Activated CD8-positive, alpha-beta memory T cell treated with anti-CD3 and anti-CD28 coated beads for 1 hour (primary cell): ENCODE measurements at regions not wholly inside any gene's neighbourhood (a gene's known extent, or its start where the extent isn't known, plus 50 kb on each side); places are given as distances from the start of the nearest gene placed in this dataset.

Experiments
- DNase-seq, 2 donors: peaks; one replicate each; pipeline ENCODE4 v3.0.0-alpha.2; 2020; ENCODE audit warnings: low read depth in 1 of 2; ENCODE audit errors: extremely low read depth in 1 of 2

DNA sequence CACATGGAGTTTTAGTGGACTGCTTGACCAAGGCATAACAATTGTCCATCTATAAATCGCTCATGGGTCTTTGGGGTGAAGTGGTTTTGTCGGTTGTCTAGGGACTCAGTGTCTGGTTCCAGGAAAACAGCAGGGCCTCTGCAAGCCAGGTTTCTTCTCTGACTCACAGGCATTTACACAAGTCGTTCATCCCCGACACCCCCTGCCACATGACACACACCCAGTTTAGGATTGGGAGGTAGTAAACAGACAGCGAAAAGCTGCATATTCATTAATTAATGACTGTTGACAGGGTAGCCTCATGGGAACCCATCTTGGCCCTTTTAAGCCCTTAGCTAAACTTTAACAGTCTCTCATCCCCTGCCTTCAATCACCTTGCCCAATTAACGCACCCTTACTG lies 194.8 kb upstream of the ACVR2A start:
- no peak for DNase-seq

DNA sequence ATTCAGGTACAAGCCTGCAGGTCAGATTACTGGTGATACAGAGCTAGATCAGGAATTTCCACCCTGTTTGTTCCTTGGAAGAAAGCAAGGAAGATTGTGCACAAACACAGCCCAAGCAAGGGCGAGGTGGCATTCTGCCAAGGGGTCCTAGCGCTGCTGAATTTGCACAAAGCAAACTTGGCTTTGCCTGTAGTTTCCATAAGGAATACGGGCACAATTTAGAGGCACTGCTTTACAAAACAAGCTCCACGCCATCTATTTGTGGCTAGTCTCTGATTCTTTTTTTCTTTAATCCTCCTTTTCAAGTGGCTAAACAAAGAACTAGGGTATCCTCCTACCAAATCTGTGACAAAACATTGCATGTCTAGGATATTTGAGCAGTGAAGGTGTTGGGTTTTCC lies 195.5 kb upstream of the ACVR2A start:
- no peak for DNase-seq

DNA sequence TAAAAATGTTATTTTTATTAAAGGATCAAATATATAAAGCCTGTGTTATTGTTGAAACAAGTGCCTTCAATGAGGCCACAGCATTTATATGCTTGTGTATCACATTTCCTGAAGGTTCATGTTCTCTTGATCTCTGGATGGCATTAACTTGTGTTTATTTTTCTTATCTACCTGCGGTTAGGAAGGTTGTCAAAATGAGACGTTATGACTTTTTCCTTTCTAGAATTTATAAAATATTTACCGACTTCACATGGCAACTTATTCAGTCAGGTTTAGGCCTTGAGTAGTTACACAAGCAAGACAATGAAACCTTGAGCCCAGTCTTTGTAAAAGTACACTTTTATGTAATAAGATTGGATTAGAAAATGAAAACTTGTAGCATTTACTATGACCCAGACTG lies 196.4 kb upstream of the ACVR2A start:
- no peak for DNase-seq

DNA sequence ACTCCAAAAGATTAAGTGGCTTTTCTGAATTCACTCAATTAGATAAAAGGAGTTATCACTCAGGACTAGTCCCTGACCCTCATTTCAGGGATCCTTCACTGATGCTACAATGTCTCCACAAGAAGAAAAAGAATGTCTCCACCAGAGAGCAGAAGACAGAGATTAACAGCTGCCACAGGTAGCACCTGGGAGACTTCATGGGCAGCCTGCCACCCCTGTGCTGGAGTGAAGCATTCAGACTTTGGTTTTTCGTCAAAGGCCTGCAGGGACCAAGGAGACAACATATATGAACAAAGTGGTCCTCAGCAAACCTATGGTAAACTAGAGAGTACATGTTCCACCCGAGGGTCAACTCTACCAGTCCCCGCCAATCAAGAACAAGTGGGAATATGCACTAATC lies 197.0 kb upstream of the ACVR2A start:
- DNase-seq = no peak

DNA sequence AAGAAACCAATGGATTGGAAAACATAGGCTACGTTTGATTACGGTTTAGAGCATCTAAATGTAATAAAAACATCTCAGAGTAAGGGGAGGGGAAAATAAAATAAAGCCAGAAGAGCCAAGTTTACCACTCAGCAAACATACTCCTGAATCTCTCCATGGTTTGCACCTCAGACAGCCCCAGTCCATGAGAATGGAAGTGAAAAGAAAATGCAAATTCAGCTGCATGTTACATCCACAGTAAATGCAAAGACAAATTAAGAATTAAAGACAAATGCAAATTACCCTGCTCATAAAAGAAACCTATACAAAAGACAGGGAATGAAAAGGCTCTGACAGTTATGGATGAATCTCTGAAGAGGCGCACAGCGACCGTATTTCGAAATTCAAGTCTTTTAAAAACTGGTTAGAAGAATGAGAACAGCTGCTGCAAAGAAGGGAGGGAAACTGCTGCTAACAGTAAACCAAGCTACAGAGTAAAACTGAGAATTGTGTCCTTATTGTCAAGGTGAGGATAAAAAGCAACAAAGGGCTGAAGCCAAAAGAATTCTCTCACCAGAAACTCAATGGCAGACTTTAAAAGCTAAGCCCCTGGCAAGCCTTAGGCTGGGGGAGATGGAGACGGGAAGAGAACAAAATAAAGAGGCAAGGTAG lies 197.9 kb upstream of the ACVR2A start:
- DNase-seq = no peak

DNA sequence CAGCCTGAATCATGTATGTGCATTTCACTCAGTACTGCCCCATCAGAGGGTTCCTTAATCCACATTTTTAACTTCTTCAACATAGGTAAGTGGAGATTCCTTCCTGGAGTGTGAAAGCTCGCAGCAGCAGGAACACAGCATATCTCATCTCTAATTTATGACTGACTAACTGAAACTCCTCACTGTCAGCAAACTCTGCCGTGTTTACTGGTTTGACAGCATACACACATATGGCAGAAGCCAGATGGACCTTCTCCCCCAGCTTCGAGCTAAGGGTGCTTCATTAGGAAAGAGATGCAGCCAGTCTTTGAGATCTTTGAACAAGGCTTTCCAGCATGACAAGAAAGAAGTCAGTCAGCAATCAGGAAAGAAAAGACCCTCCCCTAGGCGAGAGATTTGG lies 200.3 kb upstream of the ACVR2A start:
- DNase-seq = no peak

DNA sequence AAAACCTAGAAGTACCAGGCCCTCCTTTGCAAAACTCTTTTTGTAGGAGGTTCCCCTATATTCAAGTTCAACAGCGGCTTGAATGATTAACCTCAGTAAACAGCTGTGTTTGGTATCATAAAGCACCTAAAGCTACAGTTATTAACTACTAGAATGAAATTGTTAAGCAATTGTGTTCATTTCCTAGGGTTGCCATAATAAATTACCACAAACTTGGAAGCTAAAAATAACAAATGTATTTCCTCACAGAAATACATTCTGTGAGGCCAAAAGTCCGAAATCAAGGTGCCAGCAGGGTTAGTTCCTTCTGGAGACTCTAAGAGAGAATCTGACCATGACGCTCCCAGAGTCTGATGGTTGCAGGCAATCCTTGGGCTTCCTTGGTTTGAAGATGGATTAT lies 202.1 kb upstream of the ACVR2A start:
- no peak for DNase-seq

DNA sequence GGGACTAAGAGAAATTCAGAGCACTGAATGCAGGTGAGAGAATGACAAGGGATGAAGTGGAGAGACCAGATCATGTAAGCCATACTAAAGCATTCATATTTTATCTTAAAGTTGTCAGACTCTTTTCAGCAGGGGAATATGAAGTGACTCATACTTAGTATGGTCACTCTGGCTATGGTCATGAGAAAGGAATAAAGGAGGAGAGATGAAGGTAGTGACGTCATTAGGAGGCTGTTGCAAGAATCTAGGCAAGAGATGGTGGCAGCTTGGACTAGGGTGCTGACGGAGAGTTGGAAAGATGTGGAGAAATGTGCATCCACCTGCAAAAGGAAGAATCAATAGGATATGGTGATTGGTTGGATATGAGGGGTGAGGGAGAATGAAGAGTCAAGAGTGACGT lies 203.2 kb upstream of the ACVR2A start:
- DNase-seq = no peak

DNA sequence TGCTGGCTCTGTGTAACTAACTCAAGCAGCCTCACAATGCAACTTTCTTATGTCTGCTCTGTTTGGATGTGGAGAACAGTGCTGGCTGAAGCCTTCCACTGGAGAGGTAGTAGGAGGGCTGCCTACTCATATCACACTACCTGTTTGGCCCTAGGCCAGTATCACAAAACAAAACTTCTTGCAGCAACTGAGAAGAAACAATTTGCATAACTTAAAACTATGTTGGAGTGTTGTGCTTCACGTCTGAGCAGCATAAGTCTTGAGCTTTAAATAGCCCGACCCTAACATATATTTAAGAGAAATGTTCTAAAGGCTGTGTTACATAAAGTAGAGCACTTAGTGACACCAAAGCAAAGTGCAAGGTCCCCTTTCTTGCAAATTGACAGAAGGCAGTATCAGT lies 204.9 kb upstream of the ACVR2A start:
- DNase-seq = no peak

DNA sequence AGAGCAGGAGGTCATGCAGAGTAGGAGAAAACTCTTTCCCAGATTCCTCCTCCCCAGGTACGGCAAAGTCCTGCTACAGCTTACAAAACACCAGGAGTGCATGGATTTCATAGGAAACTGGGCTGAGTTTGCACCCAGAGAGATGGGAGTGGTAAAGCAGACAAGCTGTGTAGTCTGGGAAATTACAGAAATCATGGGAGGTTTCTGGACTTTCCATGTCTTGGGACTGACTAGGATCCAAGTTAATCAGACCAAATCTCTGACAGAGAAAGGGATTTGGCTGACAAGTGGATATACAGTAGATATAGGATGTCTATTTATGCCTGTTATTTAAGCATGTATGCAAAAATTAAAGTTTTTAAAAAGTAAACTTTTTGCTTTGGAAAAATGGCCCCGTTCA lies 205.4 kb upstream of the ACVR2A start:
- no peak for DNase-seq

DNA sequence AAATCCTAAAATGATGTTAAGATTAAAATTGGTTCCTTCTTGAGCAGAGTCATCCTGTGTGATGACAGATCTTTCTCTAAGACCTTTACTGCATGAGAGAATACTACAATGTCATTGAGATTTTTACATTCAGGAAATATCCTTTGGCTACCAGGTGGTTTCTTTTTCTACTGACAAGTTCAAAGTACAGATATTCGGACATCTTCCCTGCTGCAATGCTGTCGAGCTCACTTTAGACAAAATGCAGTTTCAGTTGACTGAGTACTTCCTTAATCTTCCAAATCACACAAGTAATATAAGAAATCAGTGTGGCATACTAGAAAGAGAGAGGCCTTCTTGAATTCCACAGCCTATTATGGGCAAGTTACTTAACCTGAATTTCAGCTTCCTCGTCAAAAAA lies 207.9 kb upstream of the ACVR2A start:
- DNase-seq = no peak

DNA sequence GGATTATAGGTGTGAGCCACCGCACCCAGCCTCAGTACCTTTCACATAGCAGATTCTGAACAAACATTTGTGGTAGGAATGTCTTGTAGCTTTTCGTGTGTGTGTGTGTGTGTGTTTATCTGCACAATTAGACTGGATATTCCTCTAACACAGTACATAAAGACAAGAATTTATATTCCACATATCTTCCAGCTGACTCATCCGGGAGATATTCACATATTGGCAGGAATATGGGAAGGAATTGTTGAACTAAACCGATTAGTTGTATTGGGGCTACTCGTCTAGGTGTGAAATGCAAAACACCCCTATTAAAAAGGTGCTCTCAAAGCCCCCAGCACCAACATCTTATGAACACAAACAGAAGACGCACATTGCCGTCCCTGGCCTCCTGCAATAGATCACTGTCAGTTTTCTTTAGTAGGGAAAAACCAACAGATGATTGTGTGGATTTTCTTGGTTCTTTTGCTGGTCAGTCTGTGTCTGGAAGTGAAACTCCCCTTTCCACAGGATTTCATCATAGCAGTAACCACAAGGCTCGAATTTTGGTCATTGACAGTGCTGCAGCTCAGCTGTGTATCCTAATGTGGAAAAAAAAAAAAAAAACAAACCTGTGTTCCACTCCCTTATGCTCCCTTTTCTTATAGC lies 208.5 kb upstream of the ACVR2A start:
- no peak for DNase-seq

DNA sequence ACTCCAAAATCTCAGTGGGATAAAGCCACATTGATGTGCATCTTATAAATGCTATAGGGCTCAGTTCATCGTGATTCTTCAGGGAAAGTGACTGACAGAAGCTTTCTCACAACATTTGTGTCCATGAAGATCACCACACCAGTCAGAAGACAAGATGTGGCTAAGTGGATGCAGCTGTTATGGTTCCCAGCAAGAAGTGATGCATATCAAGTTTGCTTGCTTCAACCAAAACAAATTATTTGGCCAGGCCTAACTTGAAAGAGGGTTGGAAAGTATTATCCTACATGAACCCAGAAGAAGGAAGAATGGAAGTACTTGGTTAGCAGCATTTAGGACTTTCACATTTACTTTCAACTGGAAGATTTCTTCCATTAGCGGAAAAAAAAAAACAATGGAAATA lies 210.0 kb upstream of the ACVR2A start:
- no peak for DNase-seq

DNA sequence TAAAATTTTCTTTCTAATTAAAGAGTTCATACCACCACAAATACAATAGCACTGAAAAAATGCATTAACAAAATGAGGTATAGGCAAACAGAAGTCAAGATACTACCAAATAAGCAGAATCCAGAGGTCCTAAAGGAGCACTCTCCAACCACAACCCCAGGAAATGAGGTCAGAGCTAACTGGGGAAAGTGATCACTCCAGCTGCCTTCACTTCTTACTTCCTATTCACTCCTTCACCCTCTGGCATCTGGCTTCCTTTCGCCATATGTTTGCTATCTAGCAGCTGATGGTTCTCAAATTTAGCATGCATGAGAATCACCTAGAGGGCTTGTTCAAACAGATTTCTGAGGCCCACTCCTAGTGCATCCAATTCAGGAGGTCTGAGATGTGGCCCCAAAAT lies 212.6 kb upstream of the ACVR2A start:
- no peak for DNase-seq

DNA sequence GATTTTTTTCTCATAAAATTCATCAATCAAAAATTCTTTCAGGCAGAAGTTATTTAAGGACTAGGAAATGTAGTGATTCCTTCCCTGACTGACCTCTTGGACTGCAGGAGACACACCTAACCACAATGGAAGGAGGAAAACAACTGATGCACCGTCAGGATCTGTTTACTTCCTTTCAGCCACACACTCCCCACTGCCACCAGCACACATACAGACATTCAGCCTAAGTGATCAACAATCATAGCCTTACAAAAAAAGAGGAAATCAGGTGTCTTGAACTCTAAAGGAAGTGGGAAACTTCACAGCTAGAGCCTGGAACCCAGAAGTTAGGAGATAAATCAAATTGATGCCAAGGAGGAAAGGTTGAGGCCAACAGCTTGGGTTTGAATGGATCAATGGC lies 213.5 kb upstream of the ACVR2A start:
- DNase-seq = no peak

DNA sequence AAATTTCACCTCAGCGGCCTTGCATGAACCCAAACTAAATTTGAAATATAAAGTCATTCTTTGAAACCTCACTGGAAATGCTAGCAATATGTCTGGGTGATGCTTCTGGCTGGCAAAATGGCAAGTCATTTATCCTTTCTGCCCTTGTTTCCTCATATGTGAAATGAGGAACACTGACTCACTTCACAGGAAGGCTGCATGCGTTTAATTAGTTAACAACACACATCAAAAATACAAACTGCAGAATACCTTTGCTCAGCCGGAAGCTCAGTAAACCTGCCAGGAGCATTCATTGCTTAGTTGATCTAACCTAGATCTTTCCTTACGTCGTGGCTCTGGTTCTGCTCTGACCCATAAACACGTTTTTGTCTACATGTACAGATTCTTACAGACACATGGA lies 214.2 kb upstream of the ACVR2A start:
- DNase-seq = no peak

DNA sequence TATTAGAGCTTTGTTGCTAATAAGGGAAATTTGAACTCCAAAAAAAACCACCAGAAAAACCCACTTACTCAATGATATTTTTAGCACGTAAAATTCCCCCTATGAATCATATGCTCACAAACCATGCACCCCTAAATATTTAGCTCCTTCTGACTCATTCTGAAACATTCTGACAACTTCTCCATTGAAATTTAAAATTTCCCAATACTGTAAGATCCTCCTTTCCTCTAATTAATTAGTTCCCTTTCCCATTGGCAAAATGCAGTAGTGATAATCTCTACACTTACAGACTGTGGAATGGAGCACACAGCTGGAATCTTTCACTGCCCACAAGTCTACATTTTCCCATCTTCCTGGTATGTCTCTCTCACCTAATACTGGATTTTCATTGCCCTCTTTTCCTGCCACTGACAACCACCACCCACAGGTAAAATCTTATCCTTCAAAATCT lies 215.8 kb upstream of the ACVR2A start:
- no peak for DNase-seq

DNA sequence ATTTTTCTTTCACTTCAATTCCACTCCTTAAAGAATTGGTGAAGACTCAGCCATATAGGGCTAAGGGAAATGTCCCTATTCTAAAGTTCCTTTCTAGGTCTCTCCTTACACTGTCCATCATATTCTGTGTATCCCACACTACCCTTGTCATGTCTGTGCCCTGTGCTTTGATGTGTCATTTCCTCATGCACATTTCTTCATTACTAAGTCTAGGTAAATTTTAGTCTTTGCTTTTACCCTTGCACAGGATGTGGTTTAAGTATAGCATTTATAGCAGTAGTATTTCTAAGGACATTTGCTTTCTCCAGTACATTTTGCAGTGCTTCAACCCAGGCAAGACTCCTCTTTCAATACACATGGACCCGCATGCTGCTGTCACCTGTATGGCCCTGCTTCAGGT lies 221.5 kb upstream of the ACVR2A start:
- no peak for DNase-seq

DNA sequence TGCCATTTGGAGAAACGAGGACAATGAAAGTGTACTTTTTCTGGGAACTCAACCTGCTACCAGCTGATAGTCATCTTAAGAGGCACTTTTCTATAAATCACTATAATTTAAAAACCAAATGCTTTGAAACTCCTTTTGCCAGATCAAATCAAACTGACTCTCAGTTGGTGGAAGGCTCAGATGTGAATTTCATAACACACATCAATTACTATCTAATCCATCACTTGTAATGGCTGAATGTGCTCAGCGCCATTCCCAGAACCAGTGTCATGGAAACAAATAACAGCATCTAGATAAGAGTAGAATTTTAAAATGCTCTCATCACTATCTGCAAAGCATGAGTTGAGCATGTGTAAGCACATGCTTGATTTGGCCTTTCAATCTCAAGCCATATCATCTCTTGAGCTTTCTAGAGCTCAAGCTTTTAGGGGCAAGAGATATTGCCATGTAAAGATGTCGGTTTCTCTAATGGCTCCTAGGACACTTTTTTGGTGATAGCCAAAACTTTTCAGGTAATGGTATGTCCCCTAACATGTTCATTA lies 223.1 kb upstream of the ACVR2A start:
- DNase-seq = no peak

DNA sequence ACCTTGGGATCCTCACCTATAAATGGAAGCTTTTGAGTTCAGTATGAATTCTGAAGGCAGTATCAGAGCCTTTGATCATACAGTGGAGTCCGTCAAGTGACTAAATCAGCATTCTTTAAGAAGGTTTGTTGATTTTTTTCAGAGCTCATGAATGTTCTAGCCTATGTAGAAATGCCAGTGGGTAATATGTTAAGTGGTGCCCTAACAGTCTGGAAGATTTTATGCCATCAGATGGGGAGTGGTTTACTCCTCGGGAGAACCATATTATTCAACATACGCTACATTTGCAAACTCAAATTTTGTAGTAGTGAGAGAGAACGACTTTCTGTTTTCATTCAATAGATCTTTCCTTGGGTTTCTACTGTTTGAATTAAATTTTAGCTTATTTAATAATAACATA lies 225.0 kb upstream of the ACVR2A start:
- no peak for DNase-seq

DNA sequence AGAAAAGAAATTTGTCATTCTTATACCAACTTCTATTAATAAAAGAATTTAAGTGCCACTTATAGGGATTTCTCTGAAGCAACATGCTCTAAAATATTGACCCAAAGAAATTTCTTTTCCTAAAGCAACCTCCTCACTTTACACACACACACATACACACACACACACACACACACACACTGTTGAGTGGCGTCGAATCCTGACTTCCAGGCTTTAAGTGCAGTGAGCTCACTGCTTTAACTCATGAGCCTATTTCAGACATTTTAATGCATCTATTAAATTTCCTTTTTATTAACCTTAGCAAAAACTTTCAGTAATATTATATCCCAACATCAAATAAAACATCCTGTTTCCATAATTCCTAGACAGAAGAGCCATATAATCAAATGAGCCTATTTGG lies 229.1 kb upstream of the ACVR2A start:
- DNase-seq = no peak

DNA sequence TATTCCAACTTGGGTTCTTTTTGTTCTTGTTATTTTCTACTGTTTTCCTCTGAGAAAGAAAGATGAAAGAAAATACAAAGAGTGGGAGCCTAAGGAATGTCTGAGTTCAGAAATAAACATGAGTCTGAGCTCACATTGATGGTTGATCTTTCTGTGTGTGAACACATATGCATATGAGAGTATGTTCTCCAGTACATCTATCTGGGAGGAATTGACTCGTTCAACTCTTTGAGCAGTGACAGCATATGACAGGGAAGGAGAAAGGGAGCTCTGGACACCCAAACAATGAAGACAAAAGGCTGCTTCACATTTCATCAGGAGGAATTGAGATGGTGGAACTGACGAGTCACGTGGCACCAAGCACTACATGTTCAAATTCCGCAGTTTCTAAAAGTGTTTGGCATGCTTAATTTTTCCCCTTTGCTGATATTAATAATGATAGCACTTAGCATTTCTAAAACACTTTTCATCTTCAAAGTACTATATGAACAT lies 229.8 kb upstream of the ACVR2A start:
- DNase-seq = no peak

DNA sequence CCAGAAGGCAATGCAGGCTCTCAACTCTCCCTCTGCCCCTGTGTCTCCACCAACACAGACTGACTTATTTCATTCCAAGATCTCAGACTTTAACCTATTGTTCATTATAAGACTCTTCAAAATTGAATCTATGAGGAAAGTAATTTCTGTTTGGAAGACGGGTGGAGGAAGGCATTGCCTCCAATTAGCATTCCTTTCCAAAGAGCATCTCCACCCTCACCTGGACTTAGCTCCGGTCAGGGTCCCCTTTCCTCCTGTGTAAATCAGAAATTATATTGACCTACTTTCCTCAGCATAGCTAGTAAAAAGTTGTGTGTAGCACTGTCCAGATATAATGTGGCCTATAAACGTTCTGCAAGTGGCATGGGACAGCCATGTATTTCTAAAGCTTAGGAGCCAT lies 230.4 kb upstream of the ACVR2A start:
- DNase-seq = no peak
